ENCODE measurements at regions not wholly inside any gene's neighbourhood (a gene's known extent, or its start where the extent isn't known, plus 50 kb on each side); places are given as distances from the start of the nearest gene placed in this dataset.

DNA sequence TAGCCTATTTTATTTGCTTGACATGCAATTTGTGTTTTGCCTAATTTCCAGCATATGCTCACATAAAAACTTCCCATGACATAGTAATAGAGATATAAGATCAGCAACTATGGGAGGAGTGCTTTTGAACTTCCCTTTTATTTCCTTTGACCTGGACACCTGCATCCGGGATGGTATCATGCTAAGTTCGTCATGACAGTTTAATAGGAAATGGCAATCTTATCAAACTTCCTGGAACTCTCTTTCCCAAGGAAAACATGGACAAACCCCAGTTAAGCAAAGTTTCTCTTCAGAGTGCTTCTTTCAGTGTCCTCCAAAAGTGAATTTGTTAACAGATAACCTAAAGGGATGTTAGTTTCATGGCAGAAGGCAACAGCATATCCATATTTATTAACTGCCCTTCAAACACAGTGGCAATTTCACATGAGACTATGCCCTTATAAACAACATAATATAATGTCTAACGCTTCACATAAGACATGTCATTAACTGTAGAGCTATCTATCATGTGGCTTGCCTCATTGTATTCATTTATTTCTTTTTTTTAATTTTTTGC lies 474.7 kb upstream of the SEMA3A start:
- DNase-seq, result no peak

- no peak for DNase-seq
These were observed 473.5 kb upstream of the SEMA3A start for GRCh38 chr7:84668116-84668515.

DNA sequence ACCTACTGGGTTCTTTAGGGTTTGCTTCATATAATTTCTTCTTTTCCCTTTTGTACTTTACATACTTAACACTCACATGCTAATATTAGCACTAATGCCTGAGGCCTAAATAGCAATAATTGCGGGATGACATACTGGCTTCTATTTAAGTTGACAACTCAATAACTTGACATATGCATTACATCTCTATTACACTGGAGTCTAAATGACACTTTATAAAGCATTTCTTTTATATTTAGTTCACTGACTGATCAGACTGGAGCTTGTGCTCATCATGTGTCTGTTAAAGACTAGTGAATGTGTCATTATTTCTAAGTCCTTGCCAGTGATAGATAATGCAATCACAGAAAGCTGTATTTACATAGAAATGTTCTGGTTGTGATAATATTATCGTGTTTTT lies 472.1 kb upstream of the SEMA3A start:
- DNase-seq, result no peak

DNA sequence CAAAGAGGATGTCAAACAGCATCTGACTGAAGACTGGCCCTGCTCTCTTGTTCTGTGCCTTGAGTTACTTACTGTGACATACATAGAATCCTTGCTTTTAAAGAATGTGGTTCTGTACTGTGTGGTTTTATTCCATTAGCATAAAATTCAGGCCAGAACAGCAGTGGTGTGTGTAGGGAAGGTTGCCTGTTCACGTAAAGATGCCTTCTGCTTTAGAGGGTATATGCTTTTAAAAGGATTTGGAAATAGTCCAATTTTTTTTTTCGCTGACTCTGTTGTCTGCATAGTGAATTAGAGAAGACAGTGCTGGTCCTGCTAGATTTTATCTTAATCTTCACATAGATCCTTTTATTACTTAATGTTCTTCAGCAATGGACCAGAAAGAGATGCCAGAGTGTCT lies 470.8 kb upstream of the SEMA3A start:
- no peak for DNase-seq

DNA sequence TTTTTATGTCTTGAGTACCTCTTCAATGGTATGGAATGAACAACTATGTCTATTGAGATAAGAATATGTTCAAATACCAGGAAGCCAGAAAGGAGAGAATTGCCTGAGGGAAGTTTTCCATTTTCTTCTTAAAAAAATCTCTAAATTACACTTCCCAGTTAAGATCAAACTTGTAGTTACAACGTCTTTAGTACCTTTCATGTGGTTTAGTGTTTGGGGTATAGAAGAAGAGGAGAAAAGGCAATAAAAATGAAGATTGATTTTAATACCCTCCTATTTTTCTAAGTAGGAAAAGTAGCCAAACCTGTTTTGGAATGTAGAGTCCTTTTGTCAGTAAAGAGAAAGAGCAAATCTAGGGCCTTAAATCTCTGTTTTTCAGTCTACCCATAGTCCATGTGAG lies 470.0 kb upstream of the SEMA3A start:
- DNase-seq, result no peak

DNA sequence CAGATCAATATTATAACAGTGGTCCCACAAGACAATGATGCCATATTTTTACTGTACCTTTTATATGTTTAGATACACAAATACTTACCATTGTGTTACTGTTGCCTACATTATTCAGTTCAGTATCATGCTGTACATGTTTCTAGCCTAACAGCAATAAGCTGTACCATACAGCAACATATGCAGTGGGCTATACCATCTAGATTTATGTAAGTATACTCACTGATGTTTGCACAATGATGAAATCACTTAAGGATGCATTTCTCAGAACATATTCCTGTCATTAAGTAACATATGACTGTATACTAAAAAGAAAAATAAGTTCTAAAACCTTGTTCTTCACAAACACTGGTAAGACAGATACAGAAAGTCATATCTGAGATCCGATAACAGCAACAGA lies 468.6 kb upstream of the SEMA3A start:
- DNase-seq, result no peak

GRCh38 chr7:84658286-84658685 lies 463.7 kb upstream of the SEMA3A start:
- DNase-seq, result no peak

DNA sequence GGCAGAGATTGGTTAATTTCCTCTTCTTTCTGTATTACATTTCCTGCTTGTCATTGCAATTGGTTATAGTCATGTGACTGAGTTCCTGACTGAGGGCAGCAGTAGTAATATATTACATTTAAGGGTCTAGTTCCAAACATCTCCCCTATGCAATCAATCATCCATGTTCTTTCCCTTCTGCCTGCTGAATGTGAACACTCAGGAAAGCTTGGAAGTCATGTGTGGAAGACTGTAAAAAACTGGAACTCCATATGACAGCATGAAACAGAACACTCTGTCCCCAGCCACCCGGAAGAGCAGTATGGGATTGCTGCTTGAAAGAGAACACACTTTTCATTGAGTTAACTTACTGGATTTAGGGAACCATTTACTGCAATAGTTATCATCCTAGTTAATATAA lies 459.7 kb upstream of the SEMA3A start:
- DNase-seq, result no peak

- DNase-seq, result no peak
These were observed 457.3 kb upstream of the SEMA3A start for GRCh38 chr7:84651876-84652275.

DNA sequence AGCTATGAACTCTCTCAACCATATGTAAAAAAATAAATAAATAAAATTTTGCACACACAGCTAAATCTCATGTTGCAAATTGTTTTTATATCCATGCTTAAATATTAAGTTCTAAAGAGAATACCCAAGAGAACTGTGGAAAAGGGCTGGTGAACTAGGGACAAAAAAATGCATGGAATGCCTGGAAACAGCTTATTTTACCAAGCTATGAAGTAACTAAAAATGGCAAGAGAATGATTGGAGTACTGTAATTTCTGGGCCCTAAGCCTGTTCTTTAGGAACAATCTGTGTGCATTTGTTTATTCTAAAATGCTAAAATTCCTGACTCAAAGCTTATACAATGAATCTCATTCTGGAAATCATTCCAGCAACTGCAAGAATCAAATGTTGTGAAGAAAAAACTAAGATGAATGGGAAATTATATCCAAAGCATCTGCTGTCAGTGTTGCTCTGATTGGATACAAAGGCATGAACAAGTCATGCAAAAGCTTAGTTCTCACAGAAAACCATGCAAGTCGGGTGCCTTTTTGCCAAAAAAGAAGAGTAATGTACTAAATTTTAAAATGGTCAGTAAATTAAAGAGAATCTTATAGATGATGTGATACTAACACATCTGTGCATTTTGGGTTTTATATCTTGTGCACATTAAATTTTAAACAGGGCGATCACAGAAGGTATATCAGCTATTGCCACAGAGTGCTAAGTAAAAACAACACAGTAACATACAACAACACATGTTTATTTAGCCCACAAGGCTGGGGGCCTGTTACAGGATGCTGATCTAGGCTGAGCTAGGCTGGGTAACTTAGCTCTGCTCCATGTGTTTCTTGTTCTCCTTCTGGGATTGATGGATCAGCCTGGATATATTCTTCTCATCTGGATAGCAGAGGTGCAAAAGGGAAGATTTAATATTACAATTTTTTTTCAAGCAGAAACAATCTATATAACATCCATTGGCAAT lies 453.5 kb upstream of the SEMA3A start:
- DNase-seq, result no peak

DNA sequence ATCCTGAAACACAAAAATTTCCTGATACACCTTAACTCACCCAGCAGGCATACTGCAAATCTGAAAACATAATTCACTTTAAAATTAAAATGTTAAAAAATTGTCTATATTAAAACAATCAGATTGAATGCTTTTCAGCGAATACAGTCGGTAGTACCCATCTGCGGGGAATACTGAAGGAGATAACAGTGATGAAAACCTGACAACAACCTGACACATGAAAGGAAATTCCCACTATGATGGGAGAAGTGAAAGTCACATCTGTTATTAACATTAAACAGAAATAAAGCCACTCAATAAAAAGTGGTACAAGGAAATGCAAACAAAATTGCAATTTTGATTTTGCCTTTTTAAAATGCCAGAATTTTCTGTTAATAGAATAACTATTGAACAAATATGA lies 448.0 kb upstream of the SEMA3A start:
- DNase-seq, result no peak

DNA sequence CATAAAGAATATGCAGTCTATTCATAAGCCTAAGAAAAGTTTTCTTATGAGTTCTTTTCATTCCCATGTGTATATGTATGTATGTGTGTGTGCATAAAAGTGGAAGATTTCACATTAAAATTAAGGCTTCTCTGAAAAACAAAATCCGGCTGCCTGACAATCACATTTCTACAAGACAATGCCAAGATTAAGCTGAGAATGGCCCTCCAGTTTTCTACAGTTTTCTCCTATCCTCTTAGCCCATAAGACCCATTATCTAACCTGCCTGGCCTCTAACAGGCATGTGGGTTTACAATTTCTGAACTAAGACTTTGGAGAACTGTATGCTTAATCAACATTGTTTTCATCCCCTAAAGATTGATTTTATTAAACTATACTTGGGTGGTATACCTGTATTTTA lies 446.0 kb upstream of the SEMA3A start:
- no peak for DNase-seq

- no peak for DNase-seq
These were observed 443.7 kb upstream of the SEMA3A start for GRCh38 chr7:84638339-84638697.

DNA sequence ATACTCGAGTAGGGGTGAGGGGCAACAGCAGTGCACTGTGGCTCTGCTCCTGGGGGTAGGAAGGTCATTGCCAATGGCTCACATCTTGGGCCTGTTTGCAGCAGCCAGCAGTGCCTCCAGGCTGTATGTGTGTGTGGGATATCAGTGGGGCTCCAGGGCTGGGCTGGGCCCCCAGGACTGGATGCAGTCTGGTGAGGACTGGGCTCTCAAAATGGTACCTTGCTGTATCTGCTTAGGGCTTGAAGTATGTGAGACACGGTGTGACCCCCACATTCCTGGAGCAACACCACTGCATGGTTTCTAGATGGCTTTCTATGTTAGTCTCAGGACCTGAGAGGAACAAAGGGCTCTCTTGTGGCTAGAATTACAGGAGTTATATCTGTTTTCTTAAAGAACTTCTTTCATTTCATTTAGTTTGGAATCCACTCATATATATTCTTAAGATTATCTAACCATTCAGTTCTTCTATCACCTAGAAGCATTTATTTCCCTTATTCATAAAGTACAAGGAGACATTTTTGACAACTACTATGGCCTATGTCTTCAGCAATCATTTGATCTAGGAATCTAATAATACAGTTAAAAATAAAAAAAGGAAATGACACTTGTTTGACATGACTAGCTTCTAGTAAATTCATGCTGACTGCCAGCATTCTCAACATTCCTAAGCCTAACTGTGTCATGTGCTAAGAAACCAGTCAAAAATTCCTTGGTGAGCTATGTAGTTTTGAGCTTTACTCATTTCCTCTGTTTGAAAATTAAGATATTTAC lies 443.2 kb upstream of the SEMA3A start:
- DNase-seq, result no peak

- DNase-seq, result no peak
These were observed 437.3 kb upstream of the SEMA3A start for GRCh38 chr7:84631913-84632312.

DNA sequence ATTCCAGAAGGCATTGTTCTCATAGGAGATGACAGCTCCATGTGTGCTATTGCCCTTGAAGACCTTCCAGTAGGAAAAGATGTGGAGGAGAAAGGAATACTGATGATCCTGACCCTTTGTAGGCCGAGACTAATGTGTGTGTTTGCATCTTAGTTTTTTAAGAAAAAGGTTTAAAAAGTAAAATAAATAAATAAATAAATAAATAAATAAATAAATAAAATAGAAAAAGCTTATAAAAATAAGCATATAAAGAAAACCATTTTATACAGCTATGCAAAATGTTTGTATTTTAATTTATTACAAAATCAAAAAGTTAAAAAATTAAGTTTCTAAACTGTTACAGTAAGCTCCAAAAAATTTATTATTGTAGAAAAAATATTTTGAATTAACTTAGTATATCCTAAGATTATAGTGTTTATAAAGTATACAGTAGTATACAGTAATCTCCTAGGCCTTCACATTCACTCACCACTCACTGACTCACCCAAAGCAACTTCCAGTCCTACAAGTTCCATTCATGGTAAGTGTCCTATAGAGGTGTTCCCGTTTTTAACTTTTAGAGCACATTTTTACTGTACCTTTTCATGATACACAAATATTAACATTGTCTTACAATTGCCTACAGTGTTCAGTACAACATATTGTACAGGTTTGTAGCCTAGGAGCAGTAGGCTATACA lies 435.2 kb upstream of the SEMA3A start:
- DNase-seq, result no peak

- no peak for DNase-seq
These were observed 434.6 kb upstream of the SEMA3A start for GRCh38 chr7:84629216-84629615.

DNA sequence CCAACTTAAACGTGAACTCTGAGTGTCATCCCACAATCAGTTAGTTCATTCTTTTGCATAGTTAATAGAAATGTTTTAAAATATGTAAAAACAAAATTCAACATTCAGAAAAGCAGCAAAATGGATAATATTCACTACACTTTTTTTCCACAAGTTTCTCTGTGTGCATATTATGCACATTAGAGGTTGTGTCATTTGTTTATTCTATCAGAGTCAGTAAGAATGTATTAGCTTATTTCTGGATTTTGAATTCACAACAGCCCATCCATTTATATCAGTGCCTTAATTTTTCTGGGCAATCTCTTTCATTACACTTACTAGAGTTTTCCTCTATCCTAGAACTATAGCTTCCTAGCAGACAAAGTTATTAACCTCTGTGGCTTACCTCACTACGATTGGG lies 432.7 kb upstream of the SEMA3A start:
- DNase-seq, result no peak

DNA sequence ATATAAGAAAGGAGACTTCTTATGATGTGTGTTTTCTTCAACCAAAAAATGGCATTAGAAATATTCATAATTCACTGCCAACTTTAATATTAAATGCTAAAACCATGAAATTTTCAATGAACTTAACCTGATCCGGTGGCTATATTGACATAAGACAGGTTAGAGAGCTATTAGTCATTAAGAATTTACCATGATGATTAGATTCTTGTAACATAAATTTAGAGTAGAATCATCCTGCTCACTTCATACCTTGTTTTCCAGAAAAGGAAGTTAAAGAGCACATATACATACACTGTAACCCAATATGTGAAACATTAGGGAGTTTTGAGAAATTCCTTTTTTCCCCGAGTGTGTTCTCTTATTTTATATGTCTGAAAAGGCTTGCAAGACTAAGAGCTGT lies 430.3 kb upstream of the SEMA3A start:
- DNase-seq, result no peak

DNA sequence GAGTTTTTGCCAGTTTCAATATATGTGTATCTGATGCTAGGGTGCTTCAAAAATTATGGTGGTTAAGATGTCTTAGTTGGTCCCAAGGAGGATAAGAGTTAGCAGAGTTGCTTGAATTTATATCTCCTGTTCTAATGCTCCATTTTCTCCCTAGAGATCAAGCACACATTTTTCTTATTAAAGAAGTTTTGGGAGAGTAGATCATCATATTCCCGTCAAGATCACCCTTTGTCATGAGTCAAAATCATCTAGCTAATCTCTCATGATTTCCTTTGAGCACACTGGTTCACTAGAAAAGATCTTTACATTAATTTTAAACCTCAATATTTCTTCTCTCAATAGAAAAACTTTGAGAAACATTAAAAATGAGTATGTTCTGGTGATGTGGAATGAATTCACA lies 429.9 kb upstream of the SEMA3A start:
- no peak for DNase-seq

DNA sequence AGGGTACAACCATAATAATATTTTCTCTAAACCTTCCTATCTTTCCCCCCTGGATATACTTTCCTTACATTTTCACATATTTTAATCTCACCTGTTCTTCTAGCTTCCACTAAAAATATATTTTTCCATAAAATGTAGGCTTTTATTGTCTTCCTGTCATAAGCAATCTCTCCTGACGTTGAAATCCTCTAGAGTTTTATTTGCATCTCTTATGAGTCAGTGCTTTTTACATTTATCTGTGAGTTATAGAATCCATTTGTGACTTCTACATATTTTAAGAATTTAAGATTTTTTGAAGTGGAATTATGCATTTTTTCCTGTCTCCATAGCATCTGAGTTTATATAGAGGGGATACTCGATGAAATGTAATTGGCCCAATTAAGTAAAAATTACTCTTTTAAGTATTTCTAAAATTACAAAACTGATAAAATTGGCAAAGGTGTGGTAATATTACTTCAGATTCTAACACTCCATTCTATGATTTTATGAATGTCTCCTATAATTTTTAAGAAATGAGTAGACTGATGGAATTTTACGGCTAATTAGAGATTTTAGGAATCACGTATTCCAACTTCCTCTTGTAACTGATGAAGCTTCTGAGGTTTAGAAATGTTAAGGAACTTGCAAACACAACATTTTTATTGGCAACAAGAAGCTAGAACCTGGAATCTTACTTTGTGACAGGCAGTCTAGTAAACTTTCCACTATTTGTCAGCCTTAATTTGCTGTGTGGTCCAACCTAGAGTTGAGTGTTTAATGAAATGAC lies 422.9 kb upstream of the SEMA3A start:
- DNase-seq, result no peak

- DNase-seq, result no peak
These were observed 420.4 kb upstream of the SEMA3A start for GRCh38 chr7:84614821-84615501.
